Body of pancreas (tissue), 4 donors: ENCODE measurements at regions not wholly inside any gene's neighbourhood (a gene's known extent, or its start where the extent isn't known, plus 50 kb on each side); places are given as distances from the start of the nearest gene placed in this dataset.

ENCODE experiments used
- ATAC-seq: fragments of 150-250 bp; one replicate; pipeline ENCODE4 v1.9.1; 2016
- DNase-seq, 4 donors: peaks; one replicate each; pipeline ENCODE4 v3.0.0-alpha.2; 2019
- H3K27ac ChIP-seq, 4 donors: fragments of 200-600 bp; sonication (generic); 1 replicate in 3 of 4; 2 replicates in 1 of 4; pipeline versions ENCODE4 v1.5.1 to v1.6.1; 2016 to 2019; ENCODE audit warnings: mild to moderate bottlenecking in 1 of 4, mixed read lengths in 1 of 4, moderate library complexity in 1 of 4
- H3K27me3 ChIP-seq, 2 donors: fragments of 200-600 bp; sonication (generic); one replicate each; pipeline ENCODE4 v1.6.0; 2016; ENCODE audit warnings: mild to moderate bottlenecking in 1 of 2
- H3K36me3 ChIP-seq, 2 donors: fragments of 200-600 bp; sonication (generic); replicated peaks in 1 of 2; 2 replicates each; pipeline ENCODE4 v1.5.1; 2016; ENCODE audit warnings: low read depth in 2 of 2; ENCODE audit not compliant: insufficient read depth in 1 of 2
- H3K4me1 ChIP-seq: fragments of 200-600 bp; sonication (generic); one replicate; pipeline ENCODE4 v1.6.0; 2016
- H3K4me3 ChIP-seq, 2 donors: fragments of 200-600 bp; sonication (generic); 1 replicate in 1 of 2; 2 replicates in 1 of 2; pipeline ENCODE4 v1.5.1; 2016 to 2019
- H3K9me3 ChIP-seq, 3 donors: fragments of 200-600 bp; sonication (generic); 1 replicate in 2 of 3; 2 replicates in 1 of 3; pipeline ENCODE4 v1.5.1; 2016
- POLR2A ChIP-seq, 3 donors: fragments of 450-650 bp; IDR thresholded peaks; one replicate each; pipeline ENCODE4 v1.6.1; 2016; ENCODE audit warnings: antibody characterized with exemption in 3 of 3, mild to moderate bottlenecking in 2 of 3
- WGBS, 2 donors: methylation state at CpG; one replicate each; pipeline ENCODE4 v1.1.5; 2017; 5-methylcytosine and 5-hydroxymethylcytosine counted together
- intact Hi-C: fragments of 100-400 bp; cut with DNase I; formaldehyde crosslinking; loops from one replicate; pipeline ENCODE4 v1.15.1; 2023
- TF ChIP-seq, protein P1 (sequence below), 7 experiments: fragments of 450-650 bp in 4 of 7; fragments of 200-600 bp in 3 of 7; sonication (generic) in 3 of 7; IDR thresholded peaks; one replicate each; pipeline ENCODE4 v1.5.1; 2016 to 2019; ENCODE audit warnings: antibody characterized with exemption in 7 of 7

DNA sequence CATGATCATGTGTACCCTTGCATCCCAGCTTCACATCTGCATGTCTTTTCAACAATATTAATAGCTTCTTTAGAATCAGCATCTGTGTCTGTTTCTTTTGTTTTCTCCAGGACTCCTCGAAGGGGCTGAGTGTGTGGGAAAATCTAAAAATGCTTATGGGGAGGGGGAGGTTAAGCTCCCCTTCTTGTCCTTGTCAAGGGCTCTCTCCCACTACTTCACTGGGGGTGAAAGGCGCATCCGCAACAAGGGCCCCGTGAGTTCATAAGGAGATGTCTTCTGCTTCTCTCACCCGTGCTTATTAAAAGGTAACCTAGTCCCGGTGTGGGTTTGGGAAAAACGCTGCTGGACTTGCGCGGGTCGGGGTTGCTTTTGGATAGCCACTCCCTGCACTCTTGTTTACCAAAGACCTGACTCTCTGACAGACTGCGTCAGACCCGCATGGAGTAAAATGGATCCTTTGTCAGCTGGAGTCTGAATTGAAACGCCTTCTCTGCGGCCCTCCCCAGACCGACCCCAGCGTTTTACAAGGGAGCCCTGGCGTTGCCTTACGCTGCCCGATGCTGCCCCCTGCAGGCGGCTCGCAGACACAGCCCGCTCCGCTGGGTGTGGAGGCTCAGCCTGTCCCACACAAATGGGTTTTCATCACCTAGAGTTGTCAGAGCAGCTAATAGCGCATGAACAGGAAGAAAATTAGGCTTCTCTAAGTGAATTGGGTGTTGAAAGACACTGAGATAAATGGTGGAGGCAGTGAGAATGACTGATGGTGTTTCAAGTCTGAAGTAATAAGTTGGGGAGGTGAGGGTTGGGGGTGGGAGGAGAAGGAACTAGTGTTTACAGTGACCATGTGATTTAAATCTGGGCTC lies 53.8 kb downstream of the IER5 start:
- H3K36me3 ChIP-seq, result no peaks in the 10 kb centered on the region
- peak; percentile 84 to 89 (median 86) for DNase-seq

DNA sequence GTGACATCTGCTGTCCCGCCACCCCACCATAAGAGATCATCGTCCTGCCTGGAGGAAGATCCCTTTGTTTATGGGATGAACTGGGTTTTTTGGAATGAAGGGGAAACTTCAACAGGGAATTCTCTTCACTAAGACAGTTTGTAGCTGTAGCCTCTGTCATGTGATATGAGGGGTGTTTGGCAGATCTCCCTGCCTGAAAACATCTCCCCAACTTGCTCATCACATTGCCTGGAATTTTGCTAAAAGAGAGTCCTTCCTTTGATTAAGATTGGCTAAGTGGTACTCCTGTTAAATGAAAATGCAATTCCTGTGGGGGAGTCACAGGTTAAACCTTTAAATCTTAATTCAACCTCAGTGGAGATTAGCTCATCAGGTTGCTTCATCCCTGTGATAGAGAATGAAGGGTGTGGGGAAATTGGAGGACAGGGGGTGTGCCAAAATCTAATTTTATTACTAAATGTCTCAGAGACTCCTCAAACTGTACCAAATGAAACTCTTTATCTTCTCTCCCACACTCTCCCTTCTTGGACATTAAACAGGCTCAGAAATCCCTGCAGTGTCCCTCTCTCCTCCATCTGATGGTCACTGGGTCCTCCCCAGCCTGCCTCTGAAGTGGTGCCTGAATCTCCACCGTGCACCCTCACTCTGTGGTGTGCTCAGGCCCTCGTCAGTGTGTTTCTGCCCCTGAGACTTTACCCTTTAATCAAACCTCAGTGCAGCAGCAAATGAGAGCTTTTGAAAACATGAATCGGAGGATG lies 54.8 kb downstream of the IER5 start:
- WGBS, 2 donors, result 38 to 40% methylated on average over 5 of the region's 5 CpGs
- Histone ChIP-seq H3K27me3 (no peaks in the 10 kb centered on the region), H3K27ac (no peak overlapping the region), H3K4me1 (peaks cover 13% of the 10 kb centered on the region), H3K9me3 (no peaks in the 10 kb centered on the region), H3K4me3 (no peak overlapping the region), H3K36me3 (no peaks in the 10 kb centered on the region)
- TF ChIP-seq, protein P1, sequence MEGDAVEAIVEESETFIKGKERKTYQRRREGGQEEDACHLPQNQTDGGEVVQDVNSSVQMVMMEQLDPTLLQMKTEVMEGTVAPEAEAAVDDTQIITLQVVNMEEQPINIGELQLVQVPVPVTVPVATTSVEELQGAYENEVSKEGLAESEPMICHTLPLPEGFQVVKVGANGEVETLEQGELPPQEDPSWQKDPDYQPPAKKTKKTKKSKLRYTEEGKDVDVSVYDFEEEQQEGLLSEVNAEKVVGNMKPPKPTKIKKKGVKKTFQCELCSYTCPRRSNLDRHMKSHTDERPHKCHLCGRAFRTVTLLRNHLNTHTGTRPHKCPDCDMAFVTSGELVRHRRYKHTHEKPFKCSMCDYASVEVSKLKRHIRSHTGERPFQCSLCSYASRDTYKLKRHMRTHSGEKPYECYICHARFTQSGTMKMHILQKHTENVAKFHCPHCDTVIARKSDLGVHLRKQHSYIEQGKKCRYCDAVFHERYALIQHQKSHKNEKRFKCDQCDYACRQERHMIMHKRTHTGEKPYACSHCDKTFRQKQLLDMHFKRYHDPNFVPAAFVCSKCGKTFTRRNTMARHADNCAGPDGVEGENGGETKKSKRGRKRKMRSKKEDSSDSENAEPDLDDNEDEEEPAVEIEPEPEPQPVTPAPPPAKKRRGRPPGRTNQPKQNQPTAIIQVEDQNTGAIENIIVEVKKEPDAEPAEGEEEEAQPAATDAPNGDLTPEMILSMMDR (IDR thresholded peaks at IDR 0.05), result no peak
- no peak for TF ChIP-seq POLR2A (IDR thresholded peaks at IDR 0.05)
- intact Hi-C loops, result loop anchor here (5.0 to 10.0 kb wide), 3 partner anchors 56 to 248 kb away; partner anchors contain the start of genes IER5 and MR1
- no peak for DNase-seq
- ATAC-seq, result no peak

More for the DNA sequence above, 53.8 kb downstream of the IER5 start:
- TF ChIP-seq POLR2A (IDR thresholded peaks at IDR 0.05), result no peak
- TF ChIP-seq, protein P1 (IDR thresholded peaks at IDR 0.05), result peak; percentile 91 to 97 (median 95)
- Histone ChIP-seq H3K4me1 (peaks cover 13% of the 10 kb centered on the region), H3K9me3 (no peaks in the 10 kb centered on the region), H3K4me3 (no peak overlapping the region), H3K27me3 (no peaks in the 10 kb centered on the region), H3K27ac (no peak overlapping the region)
- intact Hi-C loops, result loop anchor here (5.0 to 10.0 kb wide), 3 partner anchors 55 to 248 kb away; partner anchors contain the start of genes IER5 and MR1
- 10% methylated on average over 10 to 24 of the region's 24 CpGs for WGBS, 2 donors
- peak; percentile 94 for ATAC-seq

DNA sequence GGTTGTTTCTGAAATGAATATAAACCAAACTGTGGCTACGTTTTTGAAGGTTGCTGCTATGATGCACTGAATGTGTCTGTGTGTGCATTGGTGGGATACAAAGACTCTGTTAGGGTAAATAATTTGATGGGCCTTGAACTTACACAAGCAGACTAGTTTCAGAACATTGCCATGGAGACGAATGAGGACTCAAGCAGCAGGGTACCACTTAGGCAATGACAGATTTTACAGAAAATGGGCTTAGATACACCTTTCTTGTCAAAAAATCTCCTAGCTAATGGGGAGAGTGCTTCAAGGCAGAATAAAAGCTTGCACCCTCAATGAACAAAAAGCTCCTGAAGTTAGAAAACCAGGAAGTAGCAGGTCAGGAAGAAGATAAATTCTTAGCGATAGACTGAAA lies 55.7 kb downstream of the IER5 start:
- no peaks in the 10 kb centered on the region for H3K9me3 ChIP-seq
- TF ChIP-seq, protein P1 (IDR thresholded peaks at IDR 0.05), result no peak
- TF ChIP-seq POLR2A (IDR thresholded peaks at IDR 0.05), result no peak
- H3K4me3 ChIP-seq, result no peak overlapping the region
- H3K36me3 ChIP-seq, result no peaks in the 10 kb centered on the region
- H3K4me1 ChIP-seq, result peaks cover 13% of the 10 kb centered on the region
- no peak overlapping the region for H3K27ac ChIP-seq
- DNase-seq, result no peak
- no peak for ATAC-seq
- 38 to 48% methylated on average over 3 of the region's 3 CpGs for WGBS, 2 donors
- intact Hi-C loops, result loop anchor here (5.0 to 10.0 kb wide), 3 partner anchors 57 to 249 kb away; partner anchors contain the start of genes IER5 and MR1
- H3K27me3 ChIP-seq, result no peaks in the 10 kb centered on the region

DNA sequence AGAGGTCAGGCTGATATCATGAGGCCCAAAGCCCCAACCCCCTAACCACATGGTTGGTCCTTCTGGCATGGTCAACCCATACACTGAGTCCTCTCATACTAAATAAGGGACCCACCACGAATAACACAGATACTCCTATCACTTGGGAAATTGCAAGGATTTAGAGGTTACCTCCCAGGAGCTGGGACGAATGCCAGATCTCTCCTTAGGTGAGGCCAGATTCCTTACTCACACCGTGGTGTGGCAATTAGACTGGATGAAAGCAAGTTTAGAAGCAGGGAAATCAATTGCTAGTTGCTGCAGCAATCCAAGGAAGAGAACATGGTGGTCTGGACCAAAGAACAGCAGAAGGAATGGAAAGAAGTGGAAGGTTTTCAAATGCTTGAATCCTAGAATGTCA lies 60.1 kb downstream of the IER5 start:
- ATAC-seq (no peak), DNase-seq (no peak)
- no peaks in the 10 kb centered on the region for H3K36me3 ChIP-seq
- intact Hi-C loops, result loop anchor here (10.0 kb wide), 2 partner anchors 114 to 254 kb away; partner anchors contain the start of gene MR1
- peaks cover 21% of the 10 kb centered on the region for H3K4me1 ChIP-seq
- H3K9me3 ChIP-seq, result no peaks in the 10 kb centered on the region
- WGBS, 2 donors, result 28 to 36% methylated on average over 3 of the region's 3 CpGs
- TF ChIP-seq, protein P1 (IDR thresholded peaks at IDR 0.05), result no peak
- TF ChIP-seq POLR2A (IDR thresholded peaks at IDR 0.05), result no peak
- H3K27me3 ChIP-seq, result no peaks in the 10 kb centered on the region
- no peak overlapping the region for H3K4me3 ChIP-seq
- no peak overlapping the region for H3K27ac ChIP-seq
